ENCODE measurements at regions not wholly inside any gene's neighbourhood (a gene's known extent, or its start where the extent isn't known, plus 50 kb on each side); places are given as distances from the start of the nearest gene placed in this dataset.

GRCh38 chr5:56345352-56345751, 112.2 kb upstream of the ANKRD55 start:
- no peak overlapping the region for H3K4me3 Mint-ChIP-seq (ENCODE audit: unreplicated experiment)
- H3K36me3 Mint-ChIP-seq (ENCODE audit: unreplicated experiment): no peaks in the 10 kb centered on the region
- H3K4me1 Mint-ChIP-seq (ENCODE audit: low read depth, unreplicated experiment): no peaks in the 10 kb centered on the region
- peaks cover 3% of the 10 kb centered on the region for H3K27me3 Mint-ChIP-seq (ENCODE audit: unreplicated experiment)
- no peak overlapping the region for H3K27ac Mint-ChIP-seq (ENCODE audit: unreplicated experiment)
- peaks cover 2% of the 10 kb centered on the region for H3K9me3 Mint-ChIP-seq (ENCODE audit: unreplicated experiment)
- no peak for TF ChIP-seq CTCF (IDR thresholded peaks at IDR 0.05; ENCODE audit: partially characterized antibody, unreplicated experiment)
- no peak for DNase-seq

GRCh38 chr5:56344594-56344993, 111.5 kb upstream of the ANKRD55 start:
- Mint-ChIP-seq H3K36me3 (ENCODE audit: unreplicated experiment) (peaks cover 5% of the 10 kb centered on the region), H3K27me3 (ENCODE audit: unreplicated experiment) (peaks cover 3% of the 10 kb centered on the region), H3K9me3 (ENCODE audit: unreplicated experiment) (peaks cover 2% of the 10 kb centered on the region), H3K27ac (ENCODE audit: unreplicated experiment) (no peak overlapping the region), H3K4me1 (ENCODE audit: low read depth, unreplicated experiment) (no peaks in the 10 kb centered on the region), H3K4me3 (ENCODE audit: unreplicated experiment) (no peak overlapping the region)
- no peak for DNase-seq
- TF ChIP-seq CTCF (IDR thresholded peaks at IDR 0.05; ENCODE audit: partially characterized antibody, unreplicated experiment): no peak

DNA sequence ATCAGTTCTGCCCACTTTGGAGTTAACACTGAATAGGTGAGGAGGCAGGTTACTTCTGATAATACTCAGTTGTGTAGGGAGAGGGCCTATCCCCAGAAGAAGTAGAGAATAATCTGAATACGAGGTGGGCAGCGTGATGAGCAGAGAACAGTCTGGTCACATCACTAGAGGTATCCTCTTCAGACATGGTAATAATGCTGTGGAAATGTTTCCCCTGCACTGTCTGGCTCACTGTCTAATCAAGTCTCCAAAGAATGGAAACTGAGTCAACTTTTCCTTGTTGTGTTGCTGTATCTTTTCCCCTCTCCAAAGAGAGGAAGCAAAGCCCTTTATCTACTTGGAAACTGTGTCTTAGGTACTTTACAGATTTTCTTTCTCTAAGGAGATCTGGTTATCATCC, 110.9 kb upstream of the ANKRD55 start:
- no peaks in the 10 kb centered on the region for H3K4me1 Mint-ChIP-seq (ENCODE audit: low read depth, unreplicated experiment)
- peaks cover 2% of the 10 kb centered on the region for H3K9me3 Mint-ChIP-seq (ENCODE audit: unreplicated experiment)
- no peak overlapping the region for H3K27ac Mint-ChIP-seq (ENCODE audit: unreplicated experiment)
- DNase-seq: no peak
- peaks cover 3% of the 10 kb centered on the region for H3K27me3 Mint-ChIP-seq (ENCODE audit: unreplicated experiment)
- no peak for TF ChIP-seq CTCF (IDR thresholded peaks at IDR 0.05; ENCODE audit: partially characterized antibody, unreplicated experiment)
- no peak overlapping the region for H3K4me3 Mint-ChIP-seq (ENCODE audit: unreplicated experiment)
- peaks cover 9% of the 10 kb centered on the region for H3K36me3 Mint-ChIP-seq (ENCODE audit: unreplicated experiment)

DNA sequence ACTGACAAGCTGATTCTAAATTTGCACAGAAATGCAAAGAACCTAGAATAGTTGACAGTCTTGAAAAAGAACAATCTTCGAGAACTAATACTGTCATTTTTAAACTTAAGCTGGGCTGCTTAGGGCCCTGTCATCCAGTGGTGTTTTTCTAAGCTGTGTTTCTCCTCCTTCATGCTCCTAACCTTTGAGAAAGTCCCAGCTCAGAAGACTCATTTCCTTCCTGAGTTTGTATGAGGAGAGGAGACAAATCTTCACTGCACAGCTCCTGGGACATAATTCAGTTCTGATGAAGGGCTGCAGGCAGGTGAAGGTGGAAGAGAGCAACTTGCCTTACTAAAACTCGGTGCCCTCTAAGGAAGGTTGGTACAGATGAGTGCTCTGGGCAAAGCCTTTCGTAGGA, 109.5 kb upstream of the ANKRD55 start:
- DNase-seq: no peak
- no peak overlapping the region for H3K4me3 Mint-ChIP-seq (ENCODE audit: unreplicated experiment)
- TF ChIP-seq CTCF (IDR thresholded peaks at IDR 0.05; ENCODE audit: partially characterized antibody, unreplicated experiment): no peak
- no peak overlapping the region for H3K27ac Mint-ChIP-seq (ENCODE audit: unreplicated experiment)
- H3K4me1 Mint-ChIP-seq (ENCODE audit: low read depth, unreplicated experiment): no peaks in the 10 kb centered on the region
- H3K36me3 Mint-ChIP-seq (ENCODE audit: unreplicated experiment): peaks cover 9% of the 10 kb centered on the region
- peaks cover 3% of the 10 kb centered on the region for H3K27me3 Mint-ChIP-seq (ENCODE audit: unreplicated experiment)
- H3K9me3 Mint-ChIP-seq (ENCODE audit: unreplicated experiment): peaks cover 2% of the 10 kb centered on the region

GRCh38 chr5:56340196-56340980, 107.3 kb upstream of the ANKRD55 start:
- no peak overlapping the region for H3K4me3 Mint-ChIP-seq (ENCODE audit: unreplicated experiment)
- H3K27me3 Mint-ChIP-seq (ENCODE audit: unreplicated experiment): peaks cover 3% of the 10 kb centered on the region
- no peaks in the 10 kb centered on the region for H3K4me1 Mint-ChIP-seq (ENCODE audit: low read depth, unreplicated experiment)
- peaks cover 13% of the 10 kb centered on the region for H3K36me3 Mint-ChIP-seq (ENCODE audit: unreplicated experiment)
- TF ChIP-seq CTCF (IDR thresholded peaks at IDR 0.05; ENCODE audit: partially characterized antibody, unreplicated experiment): no peak
- peaks cover 3% of the 10 kb centered on the region for H3K9me3 Mint-ChIP-seq (ENCODE audit: unreplicated experiment)
- DNase-seq: no peak
- H3K27ac Mint-ChIP-seq (ENCODE audit: unreplicated experiment): no peak overlapping the region

Data from glutamatergic neuron (in vitro differentiated cells).